GM06990 (cell line): ENCODE measurements at regions not wholly inside any gene's neighbourhood (a gene's known extent, or its start where the extent isn't known, plus 50 kb on each side); places are given as distances from the start of the nearest gene placed in this dataset.

Experiments used
- DNase-seq: peaks from one replicate; pipeline ENCODE4 v3.0.0-alpha.2; 2011; ENCODE audit not compliant: insufficient read length; ENCODE audit errors: extremely low read depth
- H3K27me3 ChIP-seq: replicated peaks from 2 replicates; pipeline ENCODE4 v1.6.0; 2011; ENCODE audit warnings: low read length; ENCODE audit not compliant: control insufficient read depth, insufficient read depth
- H3K36me3 ChIP-seq: 2 replicates; pipeline ENCODE4 v1.5.1; 2011; ENCODE audit warnings: low read length; ENCODE audit not compliant: control insufficient read depth, insufficient read depth
- H3K4me3 ChIP-seq: replicated peaks from 2 replicates; pipeline ENCODE4 v1.5.1; 2011; ENCODE audit warnings: low read depth, mild to moderate bottlenecking, control low read depth, low read length
- CTCF ChIP-seq: IDR thresholded peaks from 2 replicates; pipeline ENCODE4 v1.5.1; 2011; ENCODE audit warnings: low read length, control low read depth, mild to moderate bottlenecking, inconsistent platforms; ENCODE audit not compliant: insufficient read depth, poor library complexity, severe bottlenecking

- Histone ChIP-seq H3K4me3 (no peak overlapping the region), H3K27me3 (peaks cover 2% of the 10 kb centered on the region), H3K36me3 (no peaks in the 10 kb centered on the region)
- DNase-seq = no peak
- TF ChIP-seq CTCF = no peak
Observed at GRCh38 chr5:79850316-79850822, 140.7 kb downstream of the MTX3 start.

- H3K27me3 ChIP-seq = peaks cover 2% of the 10 kb centered on the region
- H3K4me3 ChIP-seq = no peak overlapping the region
- no peaks in the 10 kb centered on the region for H3K36me3 ChIP-seq
- DNase-seq = no peak
- TF ChIP-seq CTCF = no peak
Observed at GRCh38 chr5:79849486-79850315, 141.4 kb downstream of the MTX3 start.
